A549 (cell line): ENCODE measurements at regions not wholly inside any gene's neighbourhood (a gene's known extent, or its start where the extent isn't known, plus 50 kb on each side); places are given as distances from the start of the nearest gene placed in this dataset.

Experiments
- BCL3 ChIP-seq: fragments of >200 bp; sonication (Bioruptor Twin); formaldehyde crosslinking; IDR thresholded peaks from 3 replicates; pipeline ENCODE4 v1.6.1; 2016
- CEBPB ChIP-seq, 2 experiments: fragments of >200 bp in 1 of 2; sonication (Bioruptor Twin) in 1 of 2; formaldehyde crosslinking in 1 of 2; IDR thresholded peaks; 2 replicates each; pipeline ENCODE4 v1.6.1; 2012 to 2016
- CHD4 ChIP-seq: fragments of 200-600 bp; sonication (generic); IDR thresholded peaks from 2 replicates; pipeline ENCODE4 v1.6.1; 2016; ENCODE audit warnings: antibody characterized with exemption, mild to moderate bottlenecking, borderline replicate concordance
- CTCF ChIP-seq: fragments of >200 bp; sonication (Bioruptor Twin); formaldehyde crosslinking; IDR thresholded peaks from 3 replicates; pipeline ENCODE4 v1.5.1; 2016
- ELK1 ChIP-seq: fragments of 150-350 bp; IDR thresholded peaks from 2 replicates; pipeline ENCODE4 v1.6.1; 2014; ENCODE audit warnings: low read depth, mild to moderate bottlenecking, low read length
- EP300 ChIP-seq, 2 experiments: fragments of >200 bp; sonication (Bioruptor Twin); formaldehyde crosslinking; IDR thresholded peaks; 2 replicates in 1 of 2; 3 replicates in 1 of 2; pipeline ENCODE4 v1.6.1; 2016 to 2017
- ESRRA ChIP-seq: fragments of 150-350 bp; IDR thresholded peaks from 2 replicates; pipeline ENCODE4 v1.6.1; 2014; ENCODE audit warnings: mild to moderate bottlenecking, low read length, borderline replicate concordance
- KDM5A ChIP-seq: fragments of 200-600 bp; sonication (generic); IDR thresholded peaks from 2 replicates; pipeline ENCODE4 v1.6.1; 2016; ENCODE audit warnings: antibody characterized with exemption, mild to moderate bottlenecking
- POLR2A ChIP-seq: IDR thresholded peaks from 2 replicates; pipeline ENCODE4 v1.6.1; 2012; ENCODE audit warnings: mild to moderate bottlenecking, low read length
- RCOR1 ChIP-seq: fragments of 150-350 bp; IDR thresholded peaks from 2 replicates; pipeline ENCODE4 v1.6.1; 2014; ENCODE audit warnings: antibody characterized with exemption, low read length, low read depth
- REST ChIP-seq: fragments of 200-600 bp; sonication (generic); IDR thresholded peaks from 2 replicates; pipeline ENCODE4 v1.6.1; 2016; ENCODE audit warnings: antibody characterized with exemption, mild to moderate bottlenecking, moderate library complexity
- RFX5 ChIP-seq: fragments of 450-650 bp; IDR thresholded peaks from 2 replicates; pipeline ENCODE4 v1.7.1; 2014; ENCODE audit warnings: antibody characterized with exemption, mild to moderate bottlenecking, moderate library complexity

- TF ChIP-seq CHD4 (no peak), EP300 (IDR thresholded peaks at IDR 0.05) (no peak), RCOR1 (no peak), ESRRA (no peak), KDM5A (no peak), RFX5 (no peak), CTCF (no peak), POLR2A (no peak), CEBPB (IDR thresholded peaks at IDR 0.05) (no peak), BCL3 (no peak), ELK1 (no peak), REST (no peak)
Measured at GRCh38 chr14:86237733-86238132, 707.8 kb downstream of the FLRT2 start.
